ENCODE measurements at regions not wholly inside any gene's neighbourhood (a gene's known extent, or its start where the extent isn't known, plus 50 kb on each side); places are given as distances from the start of the nearest gene placed in this dataset.

DNA sequence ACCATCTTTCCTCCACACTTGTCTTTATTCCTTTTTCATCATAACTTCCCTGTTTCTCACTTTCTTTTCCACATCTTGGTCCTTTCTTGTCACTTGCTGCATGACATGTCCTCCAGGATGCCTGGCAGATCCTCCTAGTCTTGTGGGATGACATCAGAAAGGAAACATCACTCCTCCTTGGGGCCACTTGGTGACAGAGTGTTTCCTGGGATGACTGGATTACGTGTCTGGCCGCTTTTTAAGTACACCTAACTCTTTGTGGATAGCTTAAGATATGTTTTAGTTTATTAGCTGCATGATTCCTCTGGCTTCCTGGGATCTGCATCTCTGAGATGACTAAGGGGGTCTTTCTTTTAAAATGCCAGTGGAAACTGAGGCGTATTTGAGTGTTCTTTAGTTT, 363.5 kb upstream of the FRG2C start:
- TF ChIP-seq ZFP3 (CRISPR knock-in tag; IDR thresholded peaks at IDR 0.05) = no peak
- TF ChIP-seq ARNTL (CRISPR knock-in tag; IDR thresholded peaks at IDR 0.05; ENCODE audit: borderline replicate concordance, low read depth) = no peak
- no peak for TF ChIP-seq CSDC2 (CRISPR knock-in tag; IDR thresholded peaks at IDR 0.05)
- no peak for TF ChIP-seq TOX (CRISPR knock-in tag; IDR thresholded peaks at IDR 0.05; ENCODE audit: borderline replicate concordance)

Measured in SK-N-SH treated with all-trans-retinoic acid at 6 μM for 48 hours (cell line).